Right atrium auricular region (tissue), 2 donors: ENCODE measurements at regions not wholly inside any gene's neighbourhood (a gene's known extent, or its start where the extent isn't known, plus 50 kb on each side); places are given as distances from the start of the nearest gene placed in this dataset.

Source experiments
- DNase-seq: peaks from one replicate; pipeline ENCODE4 v3.0.0-alpha.2; 2019; ENCODE audit warnings: low spot score
- H3K27ac ChIP-seq, 2 donors: fragments of 200-600 bp; sonication (generic); 1 replicate in 1 of 2; 2 replicates in 1 of 2; pipeline ENCODE4 v1.5.1; 2016 to 2019
- H3K27me3 ChIP-seq, 2 donors: fragments of 200-600 bp; sonication (generic); one replicate each; pipeline versions ENCODE4 v1.5.1 to v1.6.0; 2017 to 2019
- H3K36me3 ChIP-seq: fragments of 200-600 bp; sonication (generic); one replicate; pipeline ENCODE4 v1.5.1; 2016
- H3K4me1 ChIP-seq, 2 donors: fragments of 200-600 bp; sonication (generic); one replicate each; pipeline versions ENCODE4 v1.5.1 to v1.6.0; 2017 to 2019
- H3K4me3 ChIP-seq, 2 donors: fragments of 200-600 bp; sonication (generic); 1 replicate in 1 of 2; 2 replicates in 1 of 2; pipeline ENCODE4 v1.5.1; 2017 to 2019; ENCODE audit warnings: mild to moderate bottlenecking in 1 of 2, moderate library complexity in 1 of 2
- H3K9me3 ChIP-seq, 2 donors: fragments of 200-600 bp; sonication (generic); one replicate each; pipeline ENCODE4 v1.5.1; 2019
- TF ChIP-seq, protein P1 (sequence below), 2 donors: fragments of 200-600 bp; sonication (generic); IDR thresholded peaks; one replicate each; pipeline ENCODE4 v1.5.1; 2019; ENCODE audit warnings: antibody characterized with exemption in 2 of 2

- no peaks in the 10 kb centered on the region for H3K36me3 ChIP-seq
- H3K4me3 ChIP-seq, result no peak overlapping the region
- H3K4me1 ChIP-seq, result no peaks in the 10 kb centered on the region
- H3K27ac ChIP-seq, result no peak overlapping the region
- no peaks in the 10 kb centered on the region for H3K9me3 ChIP-seq
- H3K27me3 ChIP-seq, result no peaks in the 10 kb centered on the region
- TF ChIP-seq, protein P1, sequence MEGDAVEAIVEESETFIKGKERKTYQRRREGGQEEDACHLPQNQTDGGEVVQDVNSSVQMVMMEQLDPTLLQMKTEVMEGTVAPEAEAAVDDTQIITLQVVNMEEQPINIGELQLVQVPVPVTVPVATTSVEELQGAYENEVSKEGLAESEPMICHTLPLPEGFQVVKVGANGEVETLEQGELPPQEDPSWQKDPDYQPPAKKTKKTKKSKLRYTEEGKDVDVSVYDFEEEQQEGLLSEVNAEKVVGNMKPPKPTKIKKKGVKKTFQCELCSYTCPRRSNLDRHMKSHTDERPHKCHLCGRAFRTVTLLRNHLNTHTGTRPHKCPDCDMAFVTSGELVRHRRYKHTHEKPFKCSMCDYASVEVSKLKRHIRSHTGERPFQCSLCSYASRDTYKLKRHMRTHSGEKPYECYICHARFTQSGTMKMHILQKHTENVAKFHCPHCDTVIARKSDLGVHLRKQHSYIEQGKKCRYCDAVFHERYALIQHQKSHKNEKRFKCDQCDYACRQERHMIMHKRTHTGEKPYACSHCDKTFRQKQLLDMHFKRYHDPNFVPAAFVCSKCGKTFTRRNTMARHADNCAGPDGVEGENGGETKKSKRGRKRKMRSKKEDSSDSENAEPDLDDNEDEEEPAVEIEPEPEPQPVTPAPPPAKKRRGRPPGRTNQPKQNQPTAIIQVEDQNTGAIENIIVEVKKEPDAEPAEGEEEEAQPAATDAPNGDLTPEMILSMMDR (IDR thresholded peaks at IDR 0.05), result no peak
- no peak for DNase-seq
Measured at GRCh38 chr11:71336176-71336995, 84.0 kb upstream of the SHANK2 start.

- no peak overlapping the region for H3K27ac ChIP-seq
- TF ChIP-seq, protein P1 (IDR thresholded peaks at IDR 0.05), result no peak
- no peak overlapping the region for H3K4me3 ChIP-seq
- H3K36me3 ChIP-seq, result no peaks in the 10 kb centered on the region
- no peak for DNase-seq
- no peaks in the 10 kb centered on the region for H3K4me1 ChIP-seq
- no peaks in the 10 kb centered on the region for H3K9me3 ChIP-seq
- no peaks in the 10 kb centered on the region for H3K27me3 ChIP-seq
Measured at GRCh38 chr11:71335371-71335770, 83.0 kb upstream of the SHANK2 start.

DNA sequence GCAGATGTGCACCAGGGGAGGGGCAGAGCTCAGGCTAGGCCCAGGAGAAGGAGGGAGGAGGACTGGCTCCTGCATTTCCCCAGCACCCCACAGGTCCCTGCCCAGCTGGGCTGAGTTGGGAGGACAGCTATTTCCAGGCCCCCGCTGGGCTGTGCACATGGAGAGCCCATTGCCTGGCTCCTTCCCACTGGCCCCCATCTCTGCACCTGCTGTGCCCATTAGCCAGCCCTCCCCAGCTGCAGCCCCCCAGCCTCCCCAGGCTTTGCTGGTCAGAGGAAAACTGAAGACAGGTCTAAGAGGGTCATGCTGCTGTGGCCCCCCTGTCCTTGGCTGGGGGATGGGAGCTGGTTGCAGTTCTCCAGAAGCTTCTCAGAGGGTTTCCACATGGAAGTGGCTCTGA lies 81.8 kb upstream of the SHANK2 start:
- Histone ChIP-seq H3K9me3 (no peaks in the 10 kb centered on the region), H3K4me3 (no peak overlapping the region), H3K36me3 (no peaks in the 10 kb centered on the region), H3K27ac (no peak overlapping the region), H3K4me1 (no peaks in the 10 kb centered on the region), H3K27me3 (no peaks in the 10 kb centered on the region)
- TF ChIP-seq, protein P1 (IDR thresholded peaks at IDR 0.05), result no peak
- DNase-seq, result no peak

DNA sequence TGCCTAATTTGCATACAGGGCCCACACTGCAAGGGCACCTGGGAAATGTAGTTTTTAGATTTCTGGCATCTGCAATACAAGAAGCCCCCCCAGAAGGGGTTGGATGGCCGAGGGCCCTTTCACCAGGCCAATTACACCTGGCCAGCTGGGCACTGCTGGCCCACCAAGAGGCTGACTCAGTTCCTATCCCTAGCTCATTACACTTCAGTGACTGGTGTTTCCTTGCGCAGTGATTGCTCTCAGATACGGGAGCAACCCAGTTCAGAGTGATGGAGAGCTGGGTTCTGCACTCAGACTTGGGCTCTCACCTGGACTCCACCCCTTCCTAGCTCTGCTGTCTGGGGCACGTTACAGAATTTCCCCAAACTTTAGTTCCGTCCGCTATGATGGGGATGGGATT lies 81.1 kb upstream of the SHANK2 start:
- Histone ChIP-seq H3K36me3 (no peaks in the 10 kb centered on the region), H3K4me3 (no peak overlapping the region), H3K4me1 (no peaks in the 10 kb centered on the region), H3K9me3 (no peaks in the 10 kb centered on the region), H3K27ac (no peak overlapping the region), H3K27me3 (no peaks in the 10 kb centered on the region)
- DNase-seq, result no peak
- TF ChIP-seq, protein P1 (IDR thresholded peaks at IDR 0.05), result no peak

- H3K36me3 ChIP-seq, result no peaks in the 10 kb centered on the region
- TF ChIP-seq, protein P1 (IDR thresholded peaks at IDR 0.05), result no peak
- H3K27me3 ChIP-seq, result no peaks in the 10 kb centered on the region
- no peaks in the 10 kb centered on the region for H3K9me3 ChIP-seq
- no peaks in the 10 kb centered on the region for H3K4me1 ChIP-seq
- H3K4me3 ChIP-seq, result no peak overlapping the region
- H3K27ac ChIP-seq, result no peak overlapping the region
- no peak for DNase-seq
Measured at GRCh38 chr11:71332447-71332846, 80.1 kb upstream of the SHANK2 start.

DNA sequence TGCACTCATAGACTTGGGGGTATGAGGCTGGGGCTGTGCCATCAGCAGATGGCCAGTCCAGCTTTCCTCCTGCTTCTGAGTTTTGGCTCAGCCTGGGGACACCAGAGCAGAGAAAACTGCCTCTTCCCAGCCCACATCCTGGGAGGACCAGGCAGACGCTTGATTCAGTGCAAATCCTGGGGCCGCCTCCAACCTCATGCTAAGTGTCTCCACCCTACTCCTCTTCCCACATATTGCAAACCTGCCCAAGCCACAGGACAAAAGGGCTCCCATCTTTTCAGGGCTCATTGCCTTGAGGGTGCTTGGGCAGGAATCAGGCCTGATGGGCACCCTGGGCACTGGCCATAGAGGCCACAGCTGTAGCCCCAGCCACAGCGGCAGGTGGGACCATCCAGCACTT lies 79.7 kb upstream of the SHANK2 start:
- no peaks in the 10 kb centered on the region for H3K9me3 ChIP-seq
- H3K27me3 ChIP-seq, result no peaks in the 10 kb centered on the region
- TF ChIP-seq, protein P1 (IDR thresholded peaks at IDR 0.05), result no peak
- no peak overlapping the region for H3K4me3 ChIP-seq
- H3K27ac ChIP-seq, result no peak overlapping the region
- no peak for DNase-seq
- H3K36me3 ChIP-seq, result no peaks in the 10 kb centered on the region
- H3K4me1 ChIP-seq, result no peaks in the 10 kb centered on the region
